HG02571 (cell line): ENCODE measurements at regions not wholly inside any gene's neighbourhood (a gene's known extent, or its start where the extent isn't known, plus 50 kb on each side); places are given as distances from the start of the nearest gene placed in this dataset.

ENCODE experiments used
- ATAC-seq: cut with Tn5 transposase; IDR thresholded peaks from one replicate; pipeline ENCODE4 v1.9.1; 2021; ENCODE audit warnings: mild to moderate bottlenecking, moderate library complexity; ENCODE audit not compliant: unreplicated experiment

DNA sequence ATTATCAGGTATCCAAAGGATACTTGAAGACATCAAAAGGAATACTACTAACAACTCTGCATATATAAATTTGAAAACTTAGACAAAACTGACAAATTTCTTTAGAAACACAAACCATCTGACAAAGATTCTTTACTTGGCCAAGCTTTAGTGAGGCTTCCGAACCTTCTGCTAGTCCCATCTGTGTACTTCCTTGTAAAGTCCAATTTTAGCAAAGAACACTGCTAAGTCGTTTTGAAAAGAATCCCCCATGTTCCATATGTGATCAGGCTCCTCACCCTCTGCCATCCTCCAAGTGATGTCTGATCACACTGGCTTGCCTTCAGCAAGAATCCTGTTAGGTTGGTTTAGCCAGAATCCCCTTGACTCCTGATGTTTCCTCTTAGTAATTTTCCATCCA, 150.0 kb upstream of the ACO1 start:
- ATAC-seq = no peak

GRCh38 chr9:32247168-32247567, 137.3 kb upstream of the ACO1 start:
- no peak for ATAC-seq

DNA sequence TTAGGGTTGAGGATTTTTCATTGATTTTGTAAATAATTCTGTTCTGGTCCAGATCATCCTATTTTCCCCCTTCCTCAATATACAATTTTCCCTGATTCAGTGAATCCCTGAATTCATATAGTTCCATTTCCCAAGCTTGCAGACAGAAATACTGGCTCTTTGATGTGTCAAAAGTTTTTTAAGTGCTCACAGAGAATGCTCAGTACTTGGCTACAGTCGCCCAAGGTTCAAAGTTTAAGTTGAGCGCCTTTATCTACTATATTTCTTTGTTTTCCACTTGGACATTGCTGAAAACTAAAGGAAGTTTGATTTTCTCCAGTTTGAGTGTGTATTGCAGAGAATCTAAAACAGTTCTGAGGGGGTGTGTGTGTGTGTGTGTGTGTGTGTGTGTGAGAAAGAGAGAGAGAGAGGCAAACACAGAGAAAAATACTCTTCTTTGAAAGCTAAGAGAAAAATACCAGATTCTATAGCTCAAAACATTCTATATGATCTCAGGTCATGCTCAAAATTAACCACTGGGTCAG, 136.2 kb upstream of the ACO1 start:
- ATAC-seq = no peak

DNA sequence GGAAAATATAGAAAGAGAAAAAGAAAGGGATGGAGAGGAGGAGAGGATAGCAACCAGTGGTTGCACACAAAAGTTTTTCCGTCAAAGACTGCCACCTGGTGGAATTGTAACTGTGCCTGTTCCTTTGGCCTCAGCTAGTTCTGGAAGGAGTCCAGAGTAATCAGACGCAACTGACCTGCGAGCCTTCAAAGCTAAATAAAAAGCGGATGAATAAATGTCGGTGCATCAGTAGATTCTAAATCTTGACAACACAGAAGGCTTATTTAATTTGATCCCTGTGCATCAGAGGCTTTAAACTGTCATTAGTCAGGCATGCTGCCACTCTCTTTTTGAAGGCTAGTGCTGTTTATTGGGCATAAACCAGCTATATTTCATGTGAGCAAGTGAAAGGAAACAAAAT, 132.9 kb upstream of the ACO1 start:
- ATAC-seq = no peak

- ATAC-seq = no peak
Measured at GRCh38 chr9:32253731-32254130, 130.7 kb upstream of the ACO1 start.

DNA sequence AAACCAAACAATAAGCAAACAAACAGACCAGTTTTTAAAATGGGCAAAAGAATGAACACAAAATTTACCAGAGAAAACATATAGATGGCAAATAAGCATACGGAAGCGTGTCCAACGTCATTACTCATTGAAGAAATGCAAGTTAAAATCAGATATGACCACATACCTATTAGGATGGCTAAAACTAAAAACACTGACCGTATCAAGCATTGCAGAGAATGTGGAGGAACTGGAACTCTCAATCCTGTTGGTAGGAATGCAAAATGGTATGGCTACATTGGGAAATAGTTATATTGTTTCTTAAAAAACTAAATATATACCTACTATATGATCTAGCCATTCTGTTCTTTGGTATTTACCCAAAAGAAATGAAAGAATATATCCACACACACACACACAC, 129.4 kb upstream of the ACO1 start:
- ATAC-seq = no peak

GRCh38 chr9:32258482-32258881, 126.0 kb upstream of the ACO1 start:
- no peak for ATAC-seq

DNA sequence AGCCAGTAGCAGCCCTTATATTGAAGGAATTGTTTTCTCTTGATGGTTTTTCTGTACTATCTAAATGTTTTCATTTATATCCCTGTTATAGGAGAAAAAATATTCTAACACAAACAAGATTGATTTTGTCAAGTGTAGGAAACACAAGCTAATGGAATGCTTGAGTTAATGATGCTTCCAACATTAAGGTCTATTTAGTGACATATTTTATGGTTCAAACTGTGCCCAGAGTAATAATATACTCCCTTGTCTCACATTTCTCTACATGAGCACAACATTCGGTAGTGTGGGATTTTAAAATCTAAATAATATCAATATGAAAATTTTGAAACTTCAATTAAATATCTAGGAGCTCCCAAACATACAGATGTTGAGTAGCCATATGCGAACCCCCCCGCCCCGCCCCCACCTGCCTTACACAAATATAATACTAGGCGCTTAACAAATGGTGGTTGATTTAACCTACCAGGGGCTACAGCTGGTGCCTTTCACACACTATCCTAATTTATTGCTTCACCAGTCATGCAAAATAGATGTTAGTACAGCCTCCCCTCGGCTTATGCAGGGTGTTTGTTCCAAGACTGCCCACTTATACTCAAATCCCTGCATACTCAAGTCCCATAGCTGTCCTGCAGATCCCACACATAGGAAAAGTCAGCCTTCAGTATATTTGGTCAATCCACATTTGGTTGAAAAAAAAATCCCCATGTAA, 124.1 kb upstream of the ACO1 start:
- ATAC-seq = no peak

DNA sequence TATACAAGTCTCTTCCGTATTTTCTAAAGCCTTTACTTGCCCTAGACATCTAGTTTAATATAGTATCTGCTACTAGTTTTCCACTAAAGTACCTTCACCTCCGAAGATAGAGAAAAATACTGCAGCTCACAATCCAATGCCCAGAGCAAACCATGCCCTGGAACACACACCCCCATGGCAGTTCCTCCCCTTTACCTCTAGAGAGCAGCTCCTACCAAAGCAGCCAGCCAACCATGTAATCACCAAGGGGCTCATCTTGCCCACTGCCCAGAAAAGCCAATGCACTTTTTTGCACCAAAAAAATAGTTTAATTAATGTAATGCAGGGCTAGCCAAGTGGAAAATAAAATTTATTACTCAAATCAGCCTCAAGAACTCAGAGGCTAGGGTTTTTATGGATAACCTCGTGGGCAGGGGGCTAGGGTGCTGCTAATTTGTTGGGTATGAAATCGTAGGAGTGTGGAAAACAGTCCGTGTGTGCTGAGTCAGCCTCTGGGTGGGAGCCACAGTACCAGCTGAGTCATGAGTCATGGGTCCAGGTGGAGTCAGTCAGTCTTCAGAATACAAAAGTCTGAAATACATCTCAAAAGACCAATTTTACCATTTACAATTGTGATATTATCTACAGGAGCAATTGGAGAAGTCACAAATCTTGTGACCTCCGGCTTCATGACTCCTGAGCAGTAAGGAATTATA, 120.1 kb upstream of the ACO1 start:
- ATAC-seq = no peak

- ATAC-seq = no peak
Measured at GRCh38 chr9:32265037-32265436, 119.4 kb upstream of the ACO1 start.

- ATAC-seq = no peak
Measured at GRCh38 chr9:32278991-32279390, 105.5 kb upstream of the ACO1 start.

- ATAC-seq = no peak
Measured at GRCh38 chr9:32289756-32290155, 94.7 kb upstream of the ACO1 start.

DNA sequence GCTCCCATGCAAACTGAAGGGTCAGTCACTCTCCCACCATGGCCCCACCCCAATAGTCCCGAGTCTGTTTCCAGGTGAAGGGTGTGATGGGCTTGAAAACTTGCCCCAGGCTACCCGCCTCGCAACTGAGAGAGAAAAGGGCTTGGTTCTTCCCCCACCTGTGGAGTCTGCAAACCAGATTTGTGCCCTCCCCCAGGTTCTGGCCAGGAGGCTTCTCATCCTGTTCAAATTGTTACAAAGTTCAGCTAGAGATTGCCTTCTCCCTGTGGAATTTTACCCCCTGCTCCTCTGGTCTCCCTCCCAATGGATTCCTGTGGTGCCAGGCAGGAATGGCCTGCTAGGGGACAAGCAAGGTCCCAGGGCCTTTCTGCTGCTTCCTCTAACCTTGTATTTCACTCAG, 93.1 kb upstream of the ACO1 start:
- ATAC-seq = no peak

- no peak for ATAC-seq
Measured at GRCh38 chr9:32292611-32293010, 91.8 kb upstream of the ACO1 start.

GRCh38 chr9:32293091-32293490, 91.4 kb upstream of the ACO1 start:
- ATAC-seq = no peak

DNA sequence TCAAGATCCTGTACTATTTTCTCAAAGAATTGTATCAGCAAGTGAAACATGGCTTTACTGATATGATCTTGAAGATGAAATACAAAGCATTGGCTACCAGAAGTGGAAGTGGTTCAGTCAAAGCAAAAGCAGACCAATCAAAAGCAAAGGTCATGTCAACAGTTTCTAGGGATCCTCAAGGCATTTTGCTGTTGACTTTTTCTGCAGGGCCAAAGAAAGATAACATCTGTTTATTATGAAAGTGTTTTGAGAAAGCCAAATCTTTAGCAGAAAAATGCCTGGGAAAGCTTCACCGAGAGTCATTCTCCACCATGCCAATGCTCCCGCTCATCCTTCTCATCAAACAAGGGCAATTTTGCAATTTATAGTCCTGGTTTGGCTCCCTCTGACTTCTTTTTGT, 90.3 kb upstream of the ACO1 start:
- no peak for ATAC-seq

- ATAC-seq = no peak
Measured at GRCh38 chr9:32300373-32300772, 84.1 kb upstream of the ACO1 start.

- no peak for ATAC-seq
Measured at GRCh38 chr9:32304495-32304894, 79.9 kb upstream of the ACO1 start.

- no peak for ATAC-seq
Measured at GRCh38 chr9:32306006-32306405, 78.4 kb upstream of the ACO1 start.

DNA sequence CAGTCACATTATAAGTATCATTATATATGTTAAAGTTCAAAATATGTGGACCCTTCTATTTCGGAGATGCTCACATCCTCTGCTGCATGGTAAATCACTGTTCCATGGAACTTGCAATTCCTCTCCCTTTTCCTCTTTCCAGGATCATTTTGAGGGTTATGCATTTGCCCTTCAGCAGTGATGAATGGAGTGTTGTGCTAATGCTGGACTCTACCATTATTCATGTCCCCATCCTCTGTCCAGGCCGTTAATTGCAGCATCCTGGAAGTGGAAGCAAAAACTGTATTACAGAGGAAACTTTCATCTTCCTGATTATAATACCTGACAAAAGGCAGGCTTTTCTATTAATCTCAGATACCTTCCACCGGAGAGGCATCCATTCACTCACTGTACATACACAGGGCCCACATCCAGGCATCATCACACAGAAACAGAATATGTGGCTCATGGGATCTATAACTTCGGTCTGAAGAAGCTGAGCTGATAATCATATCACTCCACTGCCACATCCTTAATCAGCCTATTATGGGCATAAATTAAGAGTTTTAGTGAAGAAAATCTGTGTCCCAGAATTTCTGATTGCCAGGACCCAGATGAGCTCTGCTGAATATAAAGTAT, 65.0 kb upstream of the ACO1 start:
- no peak for ATAC-seq

GRCh38 chr9:32322622-32323021, 61.8 kb upstream of the ACO1 start:
- ATAC-seq = no peak

- ATAC-seq = no peak
Measured at GRCh38 chr9:32326146-32326545, 58.3 kb upstream of the ACO1 start.
